GM12878 (cell line): ENCODE measurements at regions not wholly inside any gene's neighbourhood (a gene's known extent, or its start where the extent isn't known, plus 50 kb on each side); places are given as distances from the start of the nearest gene placed in this dataset.
"Not testable (repeated sequence)": the region's sequence is repeated elsewhere in the genome, so short reads cannot be mapped to it uniquely, and the experiment has no call there.

Experiments used
- ATAC-seq: fragments of 200-7000 bp; cut with Tn5 transposase; 3 replicates; pipeline ENCODE4 v1.9.1; 2020; ENCODE audit warnings: mild to moderate bottlenecking, moderate library complexity
- BruUV-seq: library from RNA; stranded (reverse); fragments of 400-500 nt; replicated peaks from 2 replicates; lab custom pipeline; 2021; lab: Mats Ljungman, UMichigan
- CTCF ChIA-PET: fragments of 300-600 bp; sonication (Branson Sonifier 250); formaldehyde crosslinking; extraction: SDS; loops from one replicate; lab custom pipeline; 2021; ENCODE audit warnings: inconsistent platforms; lab: Yijun Ruan, JAX
- POLR2A ChIA-PET: fragments of 350-600 bp; formaldehyde crosslinking; extraction: SDS; loops from one replicate; lab custom pipeline; 2021; ENCODE audit warnings: inconsistent platforms; lab: Charles Lee
- RAD21 ChIA-PET: fragments of 300-600 bp; sonication (Branson Sonifier 250); formaldehyde crosslinking; loops from one replicate; lab custom pipeline; 2023; ENCODE audit warnings: antibody characterized with exemption; ENCODE audit not compliant: unreplicated experiment; lab: Charles Lee
- SMC1A ChIA-PET: fragments of 300-600 bp; sonication (Branson Sonifier 250); formaldehyde crosslinking; loops from one replicate; lab custom pipeline; 2023; ENCODE audit not compliant: unreplicated experiment, uncharacterized antibody; lab: Charles Lee
- DNase-seq: peaks from one replicate; pipeline ENCODE4 v3.0.0-alpha.2; 2011; ENCODE audit warnings: low read depth, low spot score
- FAIRE-seq: peaks from 3 replicates; lab custom pipeline; 2011; peaks lifted over from hg19 to GRCh38; lab: Jason Lieb, UNC
- H2AFZ ChIP-seq: 2 replicates; pipeline ENCODE4 v1.6.0; 2011; ENCODE audit warnings: low read depth, low read length, control low read depth; ENCODE audit not compliant: control insufficient read depth
- H3K27ac ChIP-seq: 2 replicates; pipeline ENCODE4 v1.5.1; 2011; ENCODE audit warnings: control low read depth; ENCODE audit not compliant: control insufficient read depth, insufficient read depth
- H3K27me3 ChIP-seq, 2 experiments: replicated peaks in 1 of 2; 2 replicates each; pipeline versions ENCODE4 v1.6.0 to v1.6.1; 2011; ENCODE audit warnings: low read length in 1 of 2; ENCODE audit not compliant: control insufficient read depth in 2 of 2, insufficient read depth in 2 of 2
- H3K36me3 ChIP-seq, 2 experiments: 2 replicates each; pipeline ENCODE4 v1.5.1; 2011; ENCODE audit warnings: low read length in 1 of 2; ENCODE audit not compliant: control insufficient read depth in 2 of 2, insufficient read depth in 2 of 2
- H3K4me1 ChIP-seq: 2 replicates; pipeline ENCODE4 v1.6.1; 2011; ENCODE audit warnings: mild to moderate bottlenecking, low read length, moderate library complexity, mixed read lengths; ENCODE audit not compliant: control insufficient read depth, insufficient read depth
- H3K4me2 ChIP-seq: 2 replicates; pipeline ENCODE4 v1.6.0; 2011; ENCODE audit warnings: control low read depth; ENCODE audit not compliant: control insufficient read depth, insufficient read depth
- H3K4me3 ChIP-seq: fragments of 200-600 bp; sonication (generic); 2 replicates; pipeline ENCODE4 v1.5.1; 2016
- H3K79me2 ChIP-seq: 2 replicates; pipeline ENCODE4 v1.6.0; 2011; ENCODE audit warnings: low read length; ENCODE audit not compliant: control insufficient read depth, insufficient read depth
- H3K9ac ChIP-seq: 2 replicates; pipeline ENCODE4 v1.8.0; 2011; ENCODE audit warnings: low read length, control low read depth, mixed read lengths; ENCODE audit not compliant: control insufficient read depth, insufficient read depth
- H3K9me3 ChIP-seq: replicated peaks from 3 replicates; pipeline ENCODE4 v1.5.1; 2011; ENCODE audit warnings: mild to moderate bottlenecking, low read length; ENCODE audit not compliant: control insufficient read depth, insufficient read depth
- H4K20me1 ChIP-seq: 2 replicates; pipeline ENCODE4 v1.6.0; 2011; ENCODE audit not compliant: control insufficient read depth, insufficient read depth
- GATAD2B ChIP-seq: fragments of 450-650 bp; conservative IDR thresholded peaks from 2 replicates; pipeline ENCODE4 v1.6.1; 2017; ENCODE audit warnings: low read depth, mild to moderate bottlenecking, moderate library complexity
- PAX8 ChIP-seq: fragments of 450-650 bp; IDR thresholded peaks from 2 replicates; pipeline ENCODE4 v1.6.1; 2017; ENCODE audit warnings: mild to moderate bottlenecking, moderate library complexity
- RAD51 ChIP-seq: fragments of 450-650 bp; IDR thresholded peaks from 2 replicates; pipeline ENCODE4 v1.6.1; 2016; ENCODE audit warnings: moderate library complexity, mild to moderate bottlenecking, inconsistent platforms
- RELB ChIP-seq: fragments of 450-650 bp; IDR thresholded peaks from 2 replicates; pipeline ENCODE4 v1.6.1; 2017; ENCODE audit warnings: low read depth, mild to moderate bottlenecking, moderate library complexity
- YBX1 ChIP-seq: fragments of 450-650 bp; IDR thresholded peaks from 2 replicates; pipeline ENCODE4 v1.6.1; 2016; ENCODE audit warnings: antibody characterized with exemption
- ZBTB11 ChIP-seq: fragments of 450-650 bp; formaldehyde crosslinking; IDR thresholded peaks from 2 replicates; pipeline ENCODE4 v1.5.0; 2022; ENCODE audit warnings: mild to moderate bottlenecking, missing genetic modification characterization
- ZBTB40 ChIP-seq: fragments of 450-650 bp; IDR thresholded peaks from 2 replicates; pipeline ENCODE4 v1.6.1; 2016; ENCODE audit warnings: mild to moderate bottlenecking, moderate library complexity, borderline replicate concordance
- ZNF687 ChIP-seq: fragments of 450-650 bp; IDR thresholded peaks from 2 replicates; pipeline ENCODE4 v1.6.1; 2017; ENCODE audit warnings: mild to moderate bottlenecking, moderate library complexity
- WGBS: methylation state at CpG from one replicate; pipeline ENCODE4 v1.1.6; 2016; ENCODE audit warnings: low lambda C conversion rate; ENCODE audit not compliant: insufficient replicate concordance, insufficient coverage; ENCODE audit errors: missing lambda C conversion rate; 5-methylcytosine and 5-hydroxymethylcytosine counted together
- in situ Hi-C: fragments of 300-500 bp; cut with MboI; formaldehyde crosslinking; loops from 9 replicates; pipeline ENCODE4 v1.14.3; 2018; ENCODE audit warnings: mixed read lengths
- intact Hi-C: fragments of 100-400 bp; cut with micrococcal nuclease; formaldehyde crosslinking; loops from one replicate; pipeline ENCODE4 v1.14.2; 2022; ENCODE audit not compliant: unreplicated experiment

GRCh38 chr15:29645841-29646240 lies 176.4 kb downstream of the TJP1 start (continued):
- no peak for TF ChIP-seq RELB
- no peak for TF ChIP-seq RAD51
- no peak for TF ChIP-seq ZNF687
- no peak for TF ChIP-seq ZBTB11 (CRISPR knock-in tag)
- no peak for TF ChIP-seq ZBTB40
- TF ChIP-seq PAX8 = no peak
- no peak for TF ChIP-seq YBX1
- no peak for TF ChIP-seq GATAD2B

- FAIRE-seq, RAD21 ChIA-PET, H3K9ac ChIP-seq, H3K79me2 ChIP-seq, H3K27me3 ChIP-seq, DNase-seq, in situ Hi-C loops, H3K27ac ChIP-seq, H3K4me1 ChIP-seq, ATAC-seq, H3K9me3 ChIP-seq, H3K4me3 ChIP-seq, H2AFZ ChIP-seq, H3K4me2 ChIP-seq, CTCF ChIA-PET, intact Hi-C loops, POLR2A ChIA-PET, H4K20me1 ChIP-seq, BruUV-seq, H3K36me3 ChIP-seq: not testable (repeated sequence)
- SMC1A ChIA-PET = interaction anchor here (0.7 kb wide), 1 partner anchor 541 kb away, joined by 3 read pairs; no protein-coding TSS in a partner anchor
- WGBS = 67% methylated on average over 12 of the region's 12 CpGs
Observed at GRCh38 chr15:29644361-29644760, 177.9 kb downstream of the TJP1 start.
